HCT116 (cell line): ENCODE measurements at regions not wholly inside any gene's neighbourhood (a gene's known extent, or its start where the extent isn't known, plus 50 kb on each side); places are given as distances from the start of the nearest gene placed in this dataset.

Experiments used
- ATAC-seq: fragments of 200-7000 bp; cut with Tn5 transposase; 2 replicates; pipeline ENCODE4 v1.9.1; 2020; ENCODE audit warnings: mild to moderate bottlenecking, moderate library complexity
- BruUV-seq: library from RNA; stranded (reverse); fragments of 400-500 nt; replicated peaks from 2 replicates; lab custom pipeline; 2021; lab: Mats Ljungman, UMichigan
- CTCF ChIA-PET: fragments of 300-600 bp; sonication (Branson Sonifier 250); formaldehyde crosslinking; loops from one replicate; lab custom pipeline; 2021; ENCODE audit warnings: antibody characterized with exemption; lab: Charles Lee
- POLR2A ChIA-PET: fragments of 300-600, 350-600 bp; sonication (Branson Sonifier 250); formaldehyde crosslinking; loops from one replicate; lab custom pipeline; 2021; ENCODE audit warnings: antibody characterized with exemption; lab: Charles Lee
- RAD21 ChIA-PET, 2 experiments: fragments of 300-600 bp; sonication (Branson Sonifier 250); formaldehyde crosslinking; loops; one replicate each; lab custom pipeline; 2023; ENCODE audit warnings: low total read pairs in 2 of 2; ENCODE audit not compliant: uncharacterized antibody in 2 of 2, unreplicated experiment in 2 of 2, low non-redundant PET in 1 of 2; lab: Charles Lee
- DNase-seq: peaks from one replicate; pipeline ENCODE4 v3.0.0-alpha.2; 2010; ENCODE audit warnings: low read depth, low spot score
- H2AFZ ChIP-seq: fragments of 200-600 bp; shearing (Covaris generic), sonication (generic); 2 replicates; pipeline ENCODE4 v1.6.1; 2017; ENCODE audit warnings: low read depth, mixed run types, mixed read lengths, antibody characterized with exemption, low read length; ENCODE audit not compliant: poor library complexity, severe bottlenecking
- H3K27ac ChIP-seq: 2 replicates; pipeline ENCODE4 v1.5.1; 2012; ENCODE audit warnings: low read depth, low read length
- H3K27me3 ChIP-seq: fragments of 200-600 bp; sonication (generic); 2 replicates; pipeline ENCODE4 v1.6.1; 2016; ENCODE audit warnings: mixed run types, low read length, mixed read lengths; ENCODE audit not compliant: insufficient read depth
- H3K36me3 ChIP-seq, 2 experiments: fragments of 200-500 bp in 1 of 2; fragments of 200-600 bp in 1 of 2; sonication (Bioruptor generic) in 1 of 2; sonication (generic) in 1 of 2; 2 replicates each; pipeline versions ENCODE4 v1.5.1 to v1.6.1; 2014 to 2016; ENCODE audit warnings: low read length in 2 of 2, inconsistent platforms in 1 of 2, mixed read lengths in 1 of 2, mixed run types in 1 of 2; ENCODE audit not compliant: insufficient read depth in 2 of 2, control insufficient read depth in 1 of 2
- H3K4me1 ChIP-seq, 2 experiments: fragments of 200-600 bp in 1 of 2; sonication (generic) in 1 of 2; 2 replicates each; pipeline versions ENCODE4 v1.5.1 to v1.6.1; 2012 to 2017; ENCODE audit warnings: low read length in 2 of 2, inconsistent platforms in 1 of 2, mild to moderate bottlenecking in 1 of 2, mixed read lengths in 1 of 2, mixed run types in 1 of 2, moderate library complexity in 1 of 2; ENCODE audit not compliant: insufficient read depth in 2 of 2, control insufficient read depth in 1 of 2
- H3K4me2 ChIP-seq: fragments of 200-600 bp; sonication (generic); 2 replicates; pipeline ENCODE4 v1.6.1; 2017; ENCODE audit warnings: mixed run types, low read length, mixed read lengths
- H3K4me3 ChIP-seq, 2 experiments: fragments of 200-600 bp in 1 of 2; sonication (generic) in 1 of 2; replicated peaks in 1 of 2; 2 replicates each; pipeline ENCODE4 v1.5.1; 2011 to 2016; ENCODE audit warnings: low read length in 2 of 2, control low read depth in 1 of 2, low read depth in 1 of 2, mild to moderate bottlenecking in 1 of 2, mixed read lengths in 1 of 2, mixed run types in 1 of 2
- H3K79me2 ChIP-seq: fragments of 200-600 bp; sonication (generic); 2 replicates; pipeline ENCODE4 v1.6.1; 2017; ENCODE audit warnings: mild to moderate bottlenecking, mixed run types, low read length, moderate library complexity, mixed read lengths; ENCODE audit not compliant: insufficient read depth
- H3K9ac ChIP-seq: fragments of 200-600 bp; sonication (generic); 2 replicates; pipeline ENCODE4 v1.6.1; 2016; ENCODE audit warnings: low read length, mixed read lengths
- H3K9me2 ChIP-seq: fragments of 200-600 bp; sonication (generic), shearing (Covaris generic); 2 replicates; pipeline ENCODE4 v1.6.1; 2017; ENCODE audit warnings: mixed run types, mild to moderate bottlenecking, moderate library complexity; ENCODE audit not compliant: insufficient read depth
- H3K9me3 ChIP-seq, 2 experiments: fragments of 200-500 bp in 1 of 2; fragments of 200-600 bp in 1 of 2; sonication (Bioruptor generic) in 1 of 2; sonication (generic) in 1 of 2; 2 replicates each; pipeline ENCODE4 v1.6.1; 2014 to 2017; ENCODE audit warnings: low read length in 2 of 2, mixed read lengths in 2 of 2, inconsistent platforms in 1 of 2, low read depth in 1 of 2, mild to moderate bottlenecking in 1 of 2, mixed run types in 1 of 2, moderate library complexity in 1 of 2; ENCODE audit not compliant: control insufficient read depth in 1 of 2, insufficient read depth in 1 of 2
- H4K20me1 ChIP-seq: fragments of 200-600 bp; sonication (generic), shearing (Covaris generic); 2 replicates; pipeline ENCODE4 v1.6.1; 2017; ENCODE audit warnings: mixed run types, mild to moderate bottlenecking, moderate library complexity; ENCODE audit not compliant: insufficient read depth
- CBX3 ChIP-seq: IDR thresholded peaks from 2 replicates; pipeline ENCODE4 v1.6.1; 2012; ENCODE audit warnings: low read depth
- CEBPB ChIP-seq: IDR thresholded peaks from 2 replicates; pipeline ENCODE4 v1.6.1; 2012; ENCODE audit warnings: low read depth
- EGR1 ChIP-seq: IDR thresholded peaks from 2 replicates; pipeline ENCODE4 v1.6.1; 2012; ENCODE audit warnings: low read depth
- ELF1 ChIP-seq: IDR thresholded peaks from 2 replicates; pipeline ENCODE4 v1.6.1; 2012; ENCODE audit warnings: low read depth, borderline replicate concordance
- EZH2 ChIP-seq: fragments of 200-600 bp; sonication (generic); IDR thresholded peaks from 2 replicates; pipeline ENCODE4 v1.6.1; 2017; ENCODE audit warnings: antibody characterized with exemption, mixed run types
- FOSL1 ChIP-seq: IDR thresholded peaks from 2 replicates; pipeline ENCODE4 v1.6.1; 2012; ENCODE audit warnings: low read depth
- JUND ChIP-seq: IDR thresholded peaks from 2 replicates; pipeline ENCODE4 v1.6.1; 2012
- MAX ChIP-seq: IDR thresholded peaks from 2 replicates; pipeline ENCODE4 v1.6.1; 2012
- POLR2A ChIP-seq: IDR thresholded peaks from 2 replicates; pipeline ENCODE4 v1.7.0; 2011; ENCODE audit warnings: borderline replicate concordance; ENCODE audit not compliant: insufficient read depth, insufficient read length; ENCODE audit errors: extremely low read depth
- POLR2AphosphoS5 ChIP-seq: IDR thresholded peaks from 2 replicates; pipeline ENCODE4 v1.6.1; 2011; ENCODE audit warnings: mild to moderate bottlenecking, low read depth, low read length, moderate library complexity
- REST ChIP-seq: IDR thresholded peaks from 2 replicates; pipeline ENCODE4 v1.6.1; 2012; ENCODE audit warnings: low read depth
- SIN3A ChIP-seq: IDR thresholded peaks from 2 replicates; pipeline ENCODE4 v1.6.1; 2012; ENCODE audit warnings: low read depth
- SRF ChIP-seq: IDR thresholded peaks from 2 replicates; pipeline ENCODE4 v1.6.1; 2012; ENCODE audit warnings: low read depth
- TCF7L2 ChIP-seq: IDR thresholded peaks from 2 replicates; pipeline ENCODE4 v1.7.0; 2011; ENCODE audit warnings: borderline replicate concordance, inconsistent platforms; ENCODE audit not compliant: insufficient read depth, insufficient read length; ENCODE audit errors: extremely low read depth
- YY1 ChIP-seq: IDR thresholded peaks from 2 replicates; pipeline ENCODE4 v1.6.1; 2011; ENCODE audit warnings: low read length, low read depth, moderate library complexity, mild to moderate bottlenecking; ENCODE audit not compliant: insufficient replicate concordance; ENCODE audit errors: extremely low read depth
- ZBTB33 ChIP-seq: IDR thresholded peaks from 2 replicates; pipeline ENCODE4 v1.6.1; 2011; ENCODE audit warnings: mild to moderate bottlenecking, low read length, moderate library complexity; ENCODE audit not compliant: insufficient replicate concordance; ENCODE audit errors: extremely low read depth
- ZFX ChIP-seq: fragments of 450-650 bp; IDR thresholded peaks from 2 replicates; pipeline ENCODE4 v1.6.1; 2017
- ZNF274 ChIP-seq: fragments of 200-500 bp; sonication (Bioruptor generic); IDR thresholded peaks from 2 replicates; pipeline ENCODE4 v1.6.1; 2014; ENCODE audit warnings: mild to moderate bottlenecking, low read depth, low read length, inconsistent platforms
- intact Hi-C: fragments of 100-400 bp; cut with micrococcal nuclease; formaldehyde crosslinking; loops from 2 replicates; pipeline ENCODE4 v1.10.0; 2022
- TF ChIP-seq, protein P1 (sequence below): IDR thresholded peaks from 2 replicates; pipeline ENCODE4 v1.6.1; 2012

- DNase-seq (no peak), ATAC-seq (no peak)
- RAD21 ChIA-PET: no interaction called here
- H3K9me2 ChIP-seq: no peaks in the 10 kb centered on the region
- H3K9ac ChIP-seq: no peak overlapping the region
- no peak overlapping the region for H3K27ac ChIP-seq
- intact Hi-C loops: no loop called here
- H4K20me1 ChIP-seq: no peaks in the 10 kb centered on the region
- no peaks in the 10 kb centered on the region for H3K4me1 ChIP-seq
- no peak for TF ChIP-seq TCF7L2
- TF ChIP-seq SRF: no peak
- TF ChIP-seq ZFX: no peak
- TF ChIP-seq, protein P1, sequence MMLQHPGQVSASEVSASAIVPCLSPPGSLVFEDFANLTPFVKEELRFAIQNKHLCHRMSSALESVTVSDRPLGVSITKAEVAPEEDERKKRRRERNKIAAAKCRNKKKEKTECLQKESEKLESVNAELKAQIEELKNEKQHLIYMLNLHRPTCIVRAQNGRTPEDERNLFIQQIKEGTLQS: no peak
- TF ChIP-seq REST: no peak
- no peak for TF ChIP-seq EZH2
- TF ChIP-seq POLR2AphosphoS5: no peak
- no peak for TF ChIP-seq SIN3A
- no peak for TF ChIP-seq ZNF274
- no peak for TF ChIP-seq CBX3
- no peak for TF ChIP-seq ZBTB33
- TF ChIP-seq MAX: no peak
- TF ChIP-seq EGR1: no peak
- no peak for TF ChIP-seq POLR2A
- TF ChIP-seq ELF1: no peak
- TF ChIP-seq FOSL1: no peak
- no peak for TF ChIP-seq CEBPB
- TF ChIP-seq JUND: no peak
- TF ChIP-seq YY1: no peak
- H3K4me2 ChIP-seq: no peak overlapping the region
- no peak overlapping the region for H2AFZ ChIP-seq
- POLR2A ChIA-PET: no interaction called here
- no TSS peak for BruUV-seq
- CTCF ChIA-PET: no interaction called here
- H3K79me2 ChIP-seq: no peaks in the 10 kb centered on the region
- H3K36me3 ChIP-seq: no peaks in the 10 kb centered on the region
- H3K4me3 ChIP-seq: no peak overlapping the region
- no peaks in the 10 kb centered on the region for H3K27me3 ChIP-seq
- H3K9me3 ChIP-seq: no peaks in the 10 kb centered on the region
These were observed 135.5 kb downstream of the TRAM1L1 start for GRCh38 chr4:116949856-116950255.
